ENCODE measurements at regions not wholly inside any gene's neighbourhood (a gene's known extent, or its start where the extent isn't known, plus 50 kb on each side); places are given as distances from the start of the nearest gene placed in this dataset.

- no peak overlapping the region for H3K4me3 ChIP-seq (ENCODE audit: control insufficient read depth, low read depth, low read length)
- no peak for DNase-seq (ENCODE audit: low read depth)
- TF ChIP-seq CTCF (conservative IDR thresholded peaks at IDR 0.05; ENCODE audit: control insufficient read depth, insufficient read depth, low read depth, low read length): no peak
Observed at GRCh38 chr2:35294636-35295263, 1060.8 kb upstream of the CRIM1 start.

GRCh38 chr2:35293261-35293660, 1062.3 kb upstream of the CRIM1 start:
- TF ChIP-seq CTCF (conservative IDR thresholded peaks at IDR 0.05; ENCODE audit: control insufficient read depth, insufficient read depth, low read depth, low read length): no peak
- H3K4me3 ChIP-seq (ENCODE audit: control insufficient read depth, low read depth, low read length): no peak overlapping the region
- DNase-seq (ENCODE audit: low read depth): no peak

DNA sequence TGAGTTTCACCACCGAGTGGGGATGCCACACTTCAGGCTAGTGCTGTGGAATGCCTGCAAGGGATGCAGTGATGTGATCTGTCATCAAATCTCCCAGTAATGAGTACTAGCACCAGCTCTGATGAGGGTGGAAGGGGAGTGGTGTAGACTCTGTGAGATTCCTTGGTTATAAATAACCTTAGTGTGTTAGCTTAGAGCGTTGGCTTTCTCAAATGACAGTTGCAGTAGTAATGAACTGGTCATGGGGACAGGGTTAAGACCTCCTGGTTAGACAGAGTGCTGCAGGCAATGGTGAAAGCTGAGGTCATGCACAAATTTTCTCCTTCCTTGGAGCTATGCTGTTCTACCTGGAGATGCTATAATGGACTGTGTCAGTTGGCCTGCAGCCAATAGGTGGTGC, 1063.4 kb upstream of the CRIM1 start:
- no peak for TF ChIP-seq CTCF (conservative IDR thresholded peaks at IDR 0.05; ENCODE audit: control insufficient read depth, insufficient read depth, low read depth, low read length)
- no peak for DNase-seq (ENCODE audit: low read depth)
- no peak overlapping the region for H3K4me3 ChIP-seq (ENCODE audit: control insufficient read depth, low read depth, low read length)

- TF ChIP-seq CTCF (conservative IDR thresholded peaks at IDR 0.05; ENCODE audit: control insufficient read depth, insufficient read depth, low read depth, low read length): no peak
- no peak for DNase-seq (ENCODE audit: low read depth)
Observed at GRCh38 chr2:35281702-35282101, 1073.9 kb upstream of the CRIM1 start.

GRCh38 chr2:35255826-35256225, 1099.8 kb upstream of the CRIM1 start:
- no peak for DNase-seq (ENCODE audit: low read depth)
- TF ChIP-seq CTCF (conservative IDR thresholded peaks at IDR 0.05; ENCODE audit: control insufficient read depth, insufficient read depth, low read depth, low read length): no peak
- H3K4me3 ChIP-seq (ENCODE audit: control insufficient read depth, low read depth, low read length): no peak overlapping the region

More at GRCh38 chr2:35281702-35282101, 1073.9 kb upstream of the CRIM1 start:
- H3K4me3 ChIP-seq (ENCODE audit: control insufficient read depth, low read depth, low read length): no peak overlapping the region

DNA sequence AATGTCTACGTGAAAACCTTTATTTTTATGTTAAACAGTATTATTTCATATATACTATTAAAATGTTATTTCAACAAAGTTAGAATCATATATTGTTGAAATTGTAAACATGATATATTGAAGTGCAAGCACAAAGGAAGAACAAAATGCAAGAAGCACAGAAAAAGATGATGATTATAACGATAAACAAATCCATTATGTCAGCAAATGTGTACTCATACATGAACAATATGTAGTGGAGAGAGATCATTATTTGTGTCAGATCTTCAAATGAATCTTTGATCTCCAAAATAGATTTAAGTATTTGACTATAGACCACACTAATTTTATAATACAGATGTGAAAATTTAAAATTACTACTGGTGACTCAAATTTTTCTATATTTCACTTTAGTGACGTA, 1104.4 kb upstream of the CRIM1 start:
- no peak for TF ChIP-seq CTCF (conservative IDR thresholded peaks at IDR 0.05; ENCODE audit: control insufficient read depth, insufficient read depth, low read depth, low read length)
- H3K4me3 ChIP-seq (ENCODE audit: control insufficient read depth, low read depth, low read length): no peak overlapping the region
- no peak for DNase-seq (ENCODE audit: low read depth)

DNA sequence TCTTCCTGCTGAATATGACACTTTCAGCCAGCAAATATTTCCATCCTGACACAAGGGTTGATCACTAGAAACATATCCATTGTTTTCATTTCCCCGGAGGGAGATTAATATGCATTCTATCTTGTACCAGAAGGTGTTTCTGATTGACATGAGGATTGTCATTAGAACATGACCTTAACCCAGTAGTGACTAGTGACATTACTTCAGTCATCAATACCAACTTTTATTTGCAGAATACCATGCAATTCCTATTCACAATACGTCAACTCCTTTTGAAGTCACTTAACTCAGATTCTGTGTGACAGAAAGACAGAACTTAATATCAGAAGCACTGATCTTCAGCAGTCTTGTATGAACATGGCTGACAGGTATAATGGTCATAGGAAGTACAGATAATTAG, 1108.9 kb upstream of the CRIM1 start:
- TF ChIP-seq CTCF (conservative IDR thresholded peaks at IDR 0.05; ENCODE audit: control insufficient read depth, insufficient read depth, low read depth, low read length): no peak
- H3K4me3 ChIP-seq (ENCODE audit: control insufficient read depth, low read depth, low read length): no peak overlapping the region
- no peak for DNase-seq (ENCODE audit: low read depth)
